ENCODE measurements at regions not wholly inside any gene's neighbourhood (a gene's known extent, or its start where the extent isn't known, plus 50 kb on each side); places are given as distances from the start of the nearest gene placed in this dataset.

DNA sequence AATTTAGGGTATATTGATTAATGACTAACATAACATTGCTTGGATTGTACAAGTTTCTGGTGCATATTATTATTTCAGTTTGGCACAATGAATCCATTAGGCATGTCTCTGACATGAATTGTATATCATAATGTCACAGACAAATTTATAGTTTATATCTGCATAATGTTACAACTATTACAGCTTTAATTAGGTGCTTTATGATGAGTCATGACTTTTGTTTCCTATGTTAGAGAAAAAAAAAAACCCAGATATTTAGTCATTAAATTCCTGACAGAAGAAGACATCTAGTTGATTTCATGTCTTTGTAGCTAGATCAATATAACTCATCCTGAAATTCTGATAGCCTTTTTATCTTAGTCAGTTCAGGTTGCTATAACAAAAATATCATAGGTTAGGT is 385.7 kb upstream of the EPHA5 start:
- no peak overlapping the region for H3K4me3 ChIP-seq (ENCODE audit: low read depth, low read length)
- DNase-seq (ENCODE audit: low read depth): no peak
- TF ChIP-seq, protein P1, sequence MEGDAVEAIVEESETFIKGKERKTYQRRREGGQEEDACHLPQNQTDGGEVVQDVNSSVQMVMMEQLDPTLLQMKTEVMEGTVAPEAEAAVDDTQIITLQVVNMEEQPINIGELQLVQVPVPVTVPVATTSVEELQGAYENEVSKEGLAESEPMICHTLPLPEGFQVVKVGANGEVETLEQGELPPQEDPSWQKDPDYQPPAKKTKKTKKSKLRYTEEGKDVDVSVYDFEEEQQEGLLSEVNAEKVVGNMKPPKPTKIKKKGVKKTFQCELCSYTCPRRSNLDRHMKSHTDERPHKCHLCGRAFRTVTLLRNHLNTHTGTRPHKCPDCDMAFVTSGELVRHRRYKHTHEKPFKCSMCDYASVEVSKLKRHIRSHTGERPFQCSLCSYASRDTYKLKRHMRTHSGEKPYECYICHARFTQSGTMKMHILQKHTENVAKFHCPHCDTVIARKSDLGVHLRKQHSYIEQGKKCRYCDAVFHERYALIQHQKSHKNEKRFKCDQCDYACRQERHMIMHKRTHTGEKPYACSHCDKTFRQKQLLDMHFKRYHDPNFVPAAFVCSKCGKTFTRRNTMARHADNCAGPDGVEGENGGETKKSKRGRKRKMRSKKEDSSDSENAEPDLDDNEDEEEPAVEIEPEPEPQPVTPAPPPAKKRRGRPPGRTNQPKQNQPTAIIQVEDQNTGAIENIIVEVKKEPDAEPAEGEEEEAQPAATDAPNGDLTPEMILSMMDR (conservative IDR thresholded peaks at IDR 0.05; ENCODE audit: low read depth, low read length): no peak

DNA sequence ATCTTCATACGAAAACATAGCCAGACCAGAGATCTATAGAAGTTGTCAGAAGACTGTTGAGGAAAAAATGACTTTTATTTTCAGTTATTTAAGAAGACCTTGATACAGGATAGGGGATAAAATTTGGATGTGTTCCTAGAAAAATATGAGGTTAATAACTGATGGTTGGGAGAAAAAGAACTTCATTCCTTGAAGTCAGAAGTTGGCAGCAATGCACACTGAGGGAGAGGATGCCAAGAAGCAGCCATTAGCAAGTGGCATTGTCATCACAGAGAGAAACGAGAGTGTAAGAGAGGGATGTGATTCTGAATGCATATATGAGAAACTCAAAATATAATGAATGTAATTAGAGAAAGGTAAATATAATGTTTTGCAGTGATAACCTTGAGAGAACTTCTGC is 382.1 kb upstream of the EPHA5 start:
- TF ChIP-seq, protein P1 (conservative IDR thresholded peaks at IDR 0.05; ENCODE audit: low read depth, low read length): no peak
- no peak for DNase-seq (ENCODE audit: low read depth)
- H3K4me3 ChIP-seq (ENCODE audit: low read depth, low read length): no peak overlapping the region

DNA sequence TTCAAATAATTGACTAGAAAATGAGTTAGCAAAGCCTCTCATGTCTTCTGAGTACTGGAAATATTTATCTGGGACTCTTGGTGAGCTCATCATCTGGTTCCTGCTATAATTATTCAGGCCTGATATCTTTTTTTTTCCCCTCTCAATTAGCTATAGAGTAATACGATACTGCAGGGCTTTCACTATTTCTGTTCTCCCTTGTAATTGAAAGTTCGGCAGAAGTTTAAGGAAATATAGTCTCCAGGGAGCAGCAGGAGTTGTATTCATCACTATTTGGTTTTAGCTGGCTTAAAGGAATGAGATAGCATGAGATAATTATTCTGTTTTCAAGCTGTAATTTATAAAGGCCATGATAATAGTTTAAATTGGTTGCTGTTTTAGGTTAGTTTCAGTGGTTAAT is 378.6 kb upstream of the EPHA5 start:
- peak; percentile 26 for DNase-seq (ENCODE audit: low read depth)
- no peak overlapping the region for H3K4me3 ChIP-seq (ENCODE audit: low read depth, low read length)
- TF ChIP-seq, protein P1 (conservative IDR thresholded peaks at IDR 0.05; ENCODE audit: low read depth, low read length): no peak

DNA sequence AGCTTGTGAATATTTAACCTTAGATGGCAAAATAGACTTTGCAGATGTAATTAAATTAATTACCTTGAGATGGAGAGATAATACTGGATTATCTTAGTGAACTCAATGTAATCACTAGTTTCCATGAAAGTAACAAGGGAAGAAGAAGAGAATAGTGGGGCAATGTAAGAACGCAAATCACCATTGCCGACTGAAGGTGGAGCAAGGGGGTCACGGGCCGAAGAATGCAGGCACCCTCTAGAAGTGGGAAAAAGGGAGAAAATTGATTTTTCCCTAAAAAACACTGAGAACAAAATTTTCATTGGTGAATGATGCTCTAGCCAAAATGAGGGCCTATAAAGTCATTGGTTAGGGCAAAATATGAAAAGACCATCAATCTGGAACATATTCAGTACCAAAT is 375.6 kb upstream of the EPHA5 start:
- TF ChIP-seq, protein P1 (conservative IDR thresholded peaks at IDR 0.05; ENCODE audit: low read depth, low read length): no peak
- H3K4me3 ChIP-seq (ENCODE audit: low read depth, low read length): no peak overlapping the region
- no peak for DNase-seq (ENCODE audit: low read depth)

DNA sequence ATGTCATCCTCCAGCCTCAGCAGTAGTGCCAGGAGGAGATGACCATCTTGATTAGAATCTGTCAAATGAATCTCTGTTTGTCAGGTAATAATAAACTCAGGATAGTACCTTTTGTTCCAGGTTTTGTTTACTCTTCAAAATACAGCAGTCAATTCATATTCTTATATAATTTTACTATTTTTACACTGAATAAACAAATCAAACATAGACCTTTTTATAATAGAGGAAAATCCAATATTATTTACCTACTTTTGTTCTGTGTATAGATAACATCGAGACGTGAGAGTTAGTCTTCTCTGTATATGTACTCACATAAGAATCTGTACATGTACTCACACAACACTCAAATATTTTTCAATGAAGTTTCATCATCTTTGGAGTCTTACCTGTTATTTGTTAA is 365.4 kb upstream of the EPHA5 start:
- TF ChIP-seq, protein P1 (conservative IDR thresholded peaks at IDR 0.05; ENCODE audit: low read depth, low read length): no peak
- no peak for DNase-seq (ENCODE audit: low read depth)
- H3K4me3 ChIP-seq (ENCODE audit: low read depth, low read length): no peak overlapping the region

DNA sequence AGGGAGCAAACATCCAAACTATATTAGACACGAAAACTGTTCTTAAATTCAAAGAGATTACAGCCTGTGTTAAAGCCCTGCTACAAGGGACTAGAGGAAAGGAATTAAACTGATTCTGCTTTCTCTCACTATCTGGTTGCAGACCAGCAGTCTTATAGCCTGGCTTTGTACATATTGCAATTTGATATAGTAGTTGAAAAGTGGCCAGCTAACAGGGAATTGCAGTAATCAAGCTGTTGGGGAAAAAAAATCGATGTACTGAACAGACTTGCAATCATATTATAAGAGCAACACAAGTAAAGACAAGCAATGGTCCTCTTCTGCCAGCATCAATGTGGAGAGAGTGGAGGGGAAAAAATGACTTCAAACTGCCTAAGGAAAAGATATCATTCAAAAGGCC is 364.4 kb upstream of the EPHA5 start:
- TF ChIP-seq, protein P1 (conservative IDR thresholded peaks at IDR 0.05; ENCODE audit: low read depth, low read length): no peak
- no peak for DNase-seq (ENCODE audit: low read depth)
- no peak overlapping the region for H3K4me3 ChIP-seq (ENCODE audit: low read depth, low read length)

DNA sequence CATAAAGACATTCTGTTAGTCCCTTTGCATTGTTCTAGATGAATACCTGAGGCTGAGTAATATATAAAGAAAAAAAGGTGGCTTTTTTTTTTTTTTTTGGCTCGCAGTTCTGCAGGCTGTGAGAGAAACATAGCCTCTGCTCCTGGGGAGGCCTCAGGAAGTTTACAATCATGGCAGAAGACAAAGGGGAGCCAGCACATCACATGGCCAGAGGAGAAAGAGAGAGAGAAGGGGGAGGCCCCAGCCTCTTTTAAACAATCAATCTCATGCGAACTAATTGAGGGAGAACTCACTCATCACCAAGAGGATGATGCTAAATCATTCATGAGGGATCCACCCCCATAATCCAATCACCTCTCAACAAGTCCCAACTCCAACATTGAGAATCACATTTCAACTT is 364.0 kb upstream of the EPHA5 start:
- no peak for DNase-seq (ENCODE audit: low read depth)
- H3K4me3 ChIP-seq (ENCODE audit: low read depth, low read length): no peak overlapping the region
- TF ChIP-seq, protein P1 (conservative IDR thresholded peaks at IDR 0.05; ENCODE audit: low read depth, low read length): no peak

Measured in choroid plexus epithelial cell (primary cell).